Fibroblast of skin of left biceps (primary cell): ENCODE measurements at regions not wholly inside any gene's neighbourhood (a gene's known extent, or its start where the extent isn't known, plus 50 kb on each side); places are given as distances from the start of the nearest gene placed in this dataset.

Experiments
- DNase-seq, 2 experiments: peaks; one replicate each; pipeline ENCODE4 v3.0.0-alpha.2; 2013; ENCODE audit warnings: low read depth in 2 of 2

DNA sequence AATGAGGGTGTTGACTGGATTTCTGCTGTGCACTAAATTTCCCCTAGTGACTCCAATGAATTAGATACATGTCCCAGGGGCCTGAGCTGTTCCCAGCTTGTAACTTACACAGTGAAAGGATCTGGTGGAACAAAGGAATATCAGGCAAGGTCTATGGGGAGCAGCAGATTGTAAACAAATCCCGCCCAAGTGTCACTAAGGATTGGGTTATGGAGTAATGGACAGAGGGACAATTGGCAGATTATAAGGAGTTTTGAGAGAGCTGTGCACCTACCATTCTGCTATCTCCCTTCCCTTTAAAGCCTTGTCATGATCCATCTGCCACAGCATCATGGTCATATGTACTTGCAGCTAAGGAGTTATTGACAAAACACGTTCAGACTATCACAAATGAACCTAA, 183.0 kb downstream of the RAB11FIP2 start:
- DNase-seq, result no peak

DNA sequence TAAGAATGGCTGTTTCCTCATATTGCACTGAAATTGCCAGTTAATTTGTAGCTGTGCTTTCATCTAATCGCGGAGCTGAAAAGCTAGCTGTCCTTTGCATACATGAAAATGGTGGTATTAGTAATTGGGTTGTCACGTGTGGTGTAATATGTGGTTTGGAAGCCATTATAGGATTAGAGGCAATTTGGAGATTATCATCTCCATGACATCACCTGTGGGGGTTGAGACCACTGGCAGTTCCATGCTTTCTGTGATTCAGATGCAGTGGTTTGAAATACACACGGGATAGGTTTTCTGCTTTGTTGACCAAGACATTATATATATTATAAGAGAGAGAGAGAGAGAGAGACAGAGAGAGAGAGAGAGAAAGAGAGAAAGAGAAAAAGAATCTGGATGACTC, 180.8 kb downstream of the RAB11FIP2 start:
- DNase-seq, result no peak

- no peak for DNase-seq
Observed at GRCh38 chr10:117868151-117868550, 178.6 kb downstream of the RAB11FIP2 start.

- DNase-seq, result no peak
Observed at GRCh38 chr10:117875793-117876192, 170.9 kb downstream of the RAB11FIP2 start.

DNA sequence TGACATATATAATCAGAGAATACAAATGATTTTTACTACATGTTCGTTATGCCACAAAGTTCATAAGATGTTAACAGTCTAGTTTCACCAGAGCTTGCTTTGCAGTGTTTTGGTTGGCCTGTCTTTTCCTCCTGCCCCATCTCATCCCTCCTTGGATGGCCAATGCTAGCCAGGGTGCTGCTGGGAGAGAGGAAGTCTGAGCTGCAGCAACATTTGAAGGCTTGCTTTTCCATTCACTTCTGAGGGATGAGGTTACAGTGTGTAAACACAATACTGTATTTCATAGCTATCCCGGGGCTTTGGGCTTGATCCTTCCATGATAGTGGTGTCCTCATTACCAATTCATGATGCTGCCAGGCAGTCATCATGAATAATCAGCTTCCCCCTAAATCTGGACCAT, 170.5 kb downstream of the RAB11FIP2 start:
- DNase-seq, result no peak

DNA sequence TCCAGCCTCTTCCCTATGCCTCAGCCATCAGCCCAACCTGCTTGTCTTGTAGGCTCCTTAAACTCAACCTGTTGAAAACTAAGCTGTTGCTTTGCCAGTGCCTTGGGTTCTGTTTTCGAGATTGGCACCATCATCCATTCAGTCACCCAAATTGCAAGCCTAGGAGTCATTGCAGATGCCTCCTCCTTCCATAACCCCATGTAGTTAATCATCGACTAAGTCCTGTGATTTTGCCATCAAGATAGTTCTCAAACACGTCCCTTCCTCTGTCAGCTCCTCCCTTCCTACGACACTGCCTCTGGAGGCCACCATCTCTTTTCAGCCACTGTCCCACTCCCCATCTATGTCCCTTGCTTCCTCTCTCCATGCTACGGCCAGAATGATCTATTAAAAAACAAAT, 168.1 kb downstream of the RAB11FIP2 start:
- no peak for DNase-seq

- no peak for DNase-seq
Observed at GRCh38 chr10:117884093-117884492, 162.6 kb downstream of the RAB11FIP2 start.

- DNase-seq, result no peak
Observed at GRCh38 chr10:117884592-117884991, 162.1 kb downstream of the RAB11FIP2 start.

GRCh38 chr10:117885206-117885829, 161.4 kb downstream of the RAB11FIP2 start:
- DNase-seq, result no peak

GRCh38 chr10:117886766-117887165, 160.0 kb downstream of the RAB11FIP2 start:
- no peak for DNase-seq

DNA sequence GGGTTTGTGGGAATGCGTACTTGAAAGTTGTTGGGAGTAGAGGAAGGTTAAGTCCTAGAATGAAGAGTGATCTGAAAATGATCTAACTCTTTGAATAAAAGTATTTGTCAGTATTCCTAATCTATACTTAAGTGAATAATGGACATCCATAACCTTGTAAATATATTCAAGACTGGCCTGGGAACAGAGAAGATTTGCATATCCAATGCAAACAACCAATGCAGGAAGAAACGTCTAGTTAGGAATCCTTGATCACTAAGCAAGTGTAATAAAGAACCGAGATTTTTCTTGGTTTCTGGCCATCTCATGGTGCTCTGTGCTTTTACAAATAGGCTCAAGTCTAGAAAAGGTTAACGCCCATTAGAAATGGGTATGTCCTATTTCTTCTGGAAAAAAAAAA, 157.1 kb downstream of the RAB11FIP2 start:
- DNase-seq, result no peak

DNA sequence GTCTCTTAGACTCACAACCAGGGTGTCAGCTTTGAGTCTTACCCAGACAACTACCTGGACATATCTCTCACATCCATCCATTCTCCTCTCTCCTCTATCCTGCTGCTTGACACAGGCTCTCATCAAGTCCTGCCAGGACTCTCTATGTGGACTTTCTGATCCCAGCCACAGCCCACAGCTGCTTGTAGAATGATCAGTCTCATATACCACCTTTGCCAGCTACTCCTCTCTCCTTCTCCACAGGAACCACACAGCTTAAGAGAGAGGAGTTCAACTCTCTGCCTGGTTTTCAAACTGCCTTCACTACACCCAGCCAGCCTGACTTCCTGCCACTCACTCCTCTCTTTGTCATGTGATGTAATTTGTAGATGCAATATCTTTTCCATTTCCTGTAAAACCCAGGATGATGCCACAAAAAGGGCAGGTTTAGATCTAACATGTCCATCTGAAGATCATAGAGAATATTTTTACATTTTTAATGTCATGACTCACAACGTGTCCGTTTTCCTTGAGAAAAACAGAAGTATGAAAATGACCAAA, 154.0 kb downstream of the RAB11FIP2 start:
- DNase-seq, result no peak

GRCh38 chr10:117894339-117894738, 152.4 kb downstream of the RAB11FIP2 start:
- DNase-seq, result no peak

DNA sequence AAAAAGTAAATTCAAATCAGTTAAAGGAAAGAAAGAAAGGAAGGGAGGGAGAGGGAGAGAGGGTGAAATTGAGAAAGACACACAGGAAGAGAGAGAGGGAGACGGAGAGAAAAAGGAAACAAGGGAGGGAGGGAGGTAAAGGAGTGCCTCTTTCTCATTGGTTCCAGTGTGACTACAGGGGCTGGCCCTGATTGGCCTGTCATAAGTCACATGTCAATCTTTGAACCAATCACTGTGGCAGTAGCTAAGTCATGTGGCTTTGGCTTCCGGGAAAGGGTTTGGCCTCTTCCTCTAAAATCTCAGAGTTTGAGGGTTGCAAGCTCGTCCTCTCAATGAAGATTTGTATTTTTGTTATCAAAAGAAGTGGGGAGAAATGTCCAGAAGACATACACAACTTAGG, 150.2 kb downstream of the RAB11FIP2 start:
- DNase-seq, result no peak

DNA sequence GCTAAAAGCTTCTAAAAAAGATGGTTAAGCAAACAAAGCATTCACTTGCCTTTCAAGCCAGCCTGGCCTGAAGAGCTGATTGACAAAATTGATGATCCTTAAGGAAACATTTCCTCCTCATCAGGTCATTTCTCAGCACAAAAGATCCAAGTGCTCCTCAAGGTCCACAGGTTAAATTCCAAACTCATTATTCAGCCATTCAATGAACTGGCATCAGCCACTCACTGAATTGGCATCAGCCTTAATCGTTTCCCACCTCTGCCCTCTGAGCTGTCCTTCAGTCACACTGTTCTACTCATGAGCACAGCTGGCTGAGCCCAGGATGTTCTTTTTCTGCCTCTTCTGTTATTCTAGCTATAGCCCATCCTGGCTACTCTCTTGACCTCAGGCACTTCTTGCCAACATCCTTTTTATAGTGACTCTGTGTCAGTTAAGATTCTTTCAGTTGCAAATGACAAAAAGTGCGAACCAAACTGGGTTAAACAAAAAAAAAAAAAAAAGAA, 147.5 kb downstream of the RAB11FIP2 start:
- DNase-seq, result no peak

DNA sequence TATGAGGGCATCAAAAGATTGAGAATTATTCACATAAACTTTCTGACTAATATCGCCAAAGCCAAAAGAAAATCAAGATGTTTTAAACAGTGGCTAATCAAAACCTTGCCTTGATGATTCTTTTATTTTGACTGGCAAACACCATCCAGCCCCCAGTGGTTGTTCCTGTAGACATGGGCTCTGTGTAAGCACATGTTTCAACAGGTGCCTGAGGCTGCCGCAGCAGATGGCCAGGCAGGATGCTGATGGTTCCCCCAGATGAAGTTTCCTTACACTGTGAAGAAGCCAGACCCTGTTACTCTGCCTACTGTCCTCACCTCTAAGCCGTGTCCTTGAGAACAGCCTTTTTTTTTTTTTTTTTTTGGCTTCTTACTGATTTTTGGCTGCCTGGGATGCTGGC, 146.5 kb downstream of the RAB11FIP2 start:
- DNase-seq, result no peak

- DNase-seq, result no peak
Observed at GRCh38 chr10:117903854-117904253, 142.9 kb downstream of the RAB11FIP2 start.

DNA sequence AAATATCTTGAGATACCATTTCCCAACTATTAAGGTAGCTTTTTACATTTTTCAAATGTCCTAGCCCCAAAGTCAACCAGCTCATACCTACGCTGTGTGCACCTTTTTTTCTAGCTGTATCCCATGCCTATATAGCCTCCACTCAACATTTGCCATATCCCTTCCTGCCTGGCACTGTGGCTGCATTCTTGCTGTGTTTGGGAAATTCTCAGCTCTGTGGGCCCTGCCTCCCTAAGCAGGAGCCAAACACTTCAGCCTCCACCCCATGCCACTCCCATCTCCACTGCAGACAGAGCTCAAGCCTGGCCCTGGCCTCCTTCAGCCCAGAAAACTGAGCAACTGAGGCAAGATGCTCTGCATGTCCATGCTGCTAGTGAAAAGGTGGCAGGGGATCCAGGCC, 141.3 kb downstream of the RAB11FIP2 start:
- DNase-seq, result no peak

GRCh38 chr10:117911684-117912083, 135.1 kb downstream of the RAB11FIP2 start:
- no peak for DNase-seq

DNA sequence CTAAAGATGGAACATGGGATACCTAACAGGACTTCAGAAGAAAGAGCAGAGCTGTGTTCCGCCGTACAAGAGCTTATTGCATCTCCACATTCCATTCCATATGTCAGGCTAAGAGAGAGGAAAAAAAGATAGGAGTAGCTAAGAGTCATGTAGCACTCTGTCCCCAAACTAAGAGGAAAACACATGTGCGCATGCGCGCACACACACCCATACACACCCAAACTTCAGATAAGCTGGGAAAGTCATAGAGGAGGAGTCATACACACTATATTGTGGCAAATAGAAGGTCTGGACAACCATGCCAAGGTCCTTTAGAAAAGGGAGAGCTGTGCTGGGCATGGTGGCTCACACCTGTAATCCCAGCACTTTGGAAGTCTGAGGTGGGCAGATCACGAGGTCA, 132.4 kb downstream of the RAB11FIP2 start:
- no peak for DNase-seq

DNA sequence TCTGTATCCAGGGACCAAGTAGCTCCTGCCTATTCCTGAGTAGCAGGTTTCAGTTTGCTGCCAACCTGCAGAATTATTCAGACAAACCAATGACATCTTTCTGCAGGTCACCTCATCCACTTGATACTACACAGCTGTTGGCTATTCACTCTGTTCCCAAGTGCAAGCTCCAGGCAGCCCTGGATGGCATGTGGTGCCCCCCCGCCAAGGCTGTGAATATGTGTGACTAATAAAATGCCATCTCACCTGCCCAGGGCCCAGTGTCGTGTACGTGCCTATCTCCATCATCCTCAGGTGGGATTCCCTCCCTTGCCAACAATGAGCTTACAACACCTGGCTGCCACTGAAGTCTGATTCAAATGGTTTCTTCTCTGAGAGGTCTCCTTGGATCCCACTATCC, 125.8 kb downstream of the RAB11FIP2 start:
- DNase-seq, result no peak

GRCh38 chr10:117921421-117921820, 125.3 kb downstream of the RAB11FIP2 start:
- no peak for DNase-seq

DNA sequence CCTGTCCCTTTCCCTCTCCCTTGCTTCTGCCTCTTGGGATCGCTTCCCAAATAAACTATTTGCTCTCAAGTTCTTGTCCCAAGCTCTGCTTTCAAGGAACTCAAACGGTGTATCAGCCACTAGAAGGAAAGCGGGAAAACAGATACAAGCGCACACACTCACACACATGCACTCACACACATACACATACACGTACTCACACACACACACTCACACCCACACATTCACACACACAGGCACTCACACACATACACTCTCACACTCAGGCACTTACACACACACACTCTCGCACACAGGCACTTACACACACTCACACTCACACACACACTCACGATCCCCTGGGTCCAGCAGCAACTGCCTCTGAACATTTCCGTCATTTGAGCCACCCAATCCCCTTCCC, 121.9 kb downstream of the RAB11FIP2 start:
- DNase-seq, result no peak

DNA sequence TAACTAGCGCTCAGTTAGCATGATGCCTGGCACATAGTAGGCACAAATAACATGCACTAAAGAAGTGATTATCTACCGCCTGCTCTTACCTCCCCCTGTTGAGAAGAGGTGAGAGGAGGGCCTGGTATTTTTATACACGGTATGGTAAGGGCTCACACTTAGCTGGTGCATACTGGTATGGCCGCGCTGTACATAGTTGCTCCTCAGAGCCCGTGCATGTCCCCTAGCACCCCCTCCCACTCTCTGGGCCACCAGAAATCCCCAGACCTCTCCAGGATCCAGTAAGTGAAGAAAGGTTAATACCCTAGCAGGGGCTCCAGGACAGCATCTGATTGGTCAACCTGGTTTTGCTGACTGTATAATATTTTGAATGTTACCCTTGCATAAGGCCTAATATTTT, 121.4 kb downstream of the RAB11FIP2 start:
- no peak for DNase-seq
